NCI-H446 (cell line): ENCODE measurements at regions not wholly inside any gene's neighbourhood (a gene's known extent, or its start where the extent isn't known, plus 50 kb on each side); places are given as distances from the start of the nearest gene placed in this dataset.
"Not testable (repeated sequence)": the region's sequence is repeated elsewhere in the genome, so short reads cannot be mapped to it uniquely, and the experiment has no call there.

Experiments used
- DNase-seq, 2 experiments: peaks; one replicate each; lab custom pipeline; 2025; lab: John Stamatoyannopoulos, UW

DNA sequence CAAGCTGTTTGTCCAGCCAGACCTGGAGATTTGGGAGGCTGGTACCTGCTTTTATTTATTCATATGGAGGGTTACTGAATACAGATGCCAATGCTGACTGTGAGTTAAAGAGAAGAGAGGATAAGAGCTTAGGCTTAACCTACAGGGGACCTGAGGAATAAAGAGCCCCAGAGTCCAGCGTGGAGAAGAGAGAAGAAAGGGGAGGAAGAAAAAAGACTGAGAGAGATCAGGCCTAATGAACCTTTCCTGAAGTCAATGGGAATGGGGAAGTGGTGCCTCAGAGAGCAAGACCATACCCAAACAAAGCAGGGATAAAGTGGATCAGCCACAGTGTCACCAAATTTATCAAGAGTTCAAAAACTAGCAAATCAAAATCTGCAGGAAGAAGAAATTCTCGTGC lies 348.6 kb upstream of the KCNH7 start:
- DNase-seq: no peak

- no peak for DNase-seq
Measured at GRCh38 chr2:163185160-163185559, 346.6 kb upstream of the KCNH7 start.

GRCh38 chr2:163182764-163183354 lies 344.3 kb upstream of the KCNH7 start:
- DNase-seq: peak in 1 of 2 experiments; percentile 40

GRCh38 chr2:163177592-163177991 lies 339.0 kb upstream of the KCNH7 start:
- no peak for DNase-seq

GRCh38 chr2:163175294-163175693 lies 336.7 kb upstream of the KCNH7 start:
- no peak for DNase-seq

DNA sequence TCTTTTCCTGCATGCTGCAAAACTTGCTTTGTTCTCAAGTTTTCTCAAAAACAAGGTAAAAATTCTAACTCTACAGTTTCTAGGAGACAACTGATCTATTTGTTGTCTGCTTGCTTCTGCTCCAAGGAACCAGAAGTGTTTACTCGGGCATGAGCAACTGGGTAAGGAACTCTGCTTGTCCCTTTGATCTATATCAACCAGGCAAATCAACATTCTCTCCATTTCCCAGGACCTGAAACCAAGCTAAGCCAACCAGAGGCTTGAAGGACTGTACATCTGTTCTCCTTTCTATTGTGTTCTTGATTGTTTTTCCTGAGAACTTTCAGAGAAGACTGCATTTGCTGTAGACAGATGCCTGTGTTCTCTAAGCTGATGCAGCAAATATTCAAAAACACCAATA lies 335.0 kb upstream of the KCNH7 start:
- no peak for DNase-seq

DNA sequence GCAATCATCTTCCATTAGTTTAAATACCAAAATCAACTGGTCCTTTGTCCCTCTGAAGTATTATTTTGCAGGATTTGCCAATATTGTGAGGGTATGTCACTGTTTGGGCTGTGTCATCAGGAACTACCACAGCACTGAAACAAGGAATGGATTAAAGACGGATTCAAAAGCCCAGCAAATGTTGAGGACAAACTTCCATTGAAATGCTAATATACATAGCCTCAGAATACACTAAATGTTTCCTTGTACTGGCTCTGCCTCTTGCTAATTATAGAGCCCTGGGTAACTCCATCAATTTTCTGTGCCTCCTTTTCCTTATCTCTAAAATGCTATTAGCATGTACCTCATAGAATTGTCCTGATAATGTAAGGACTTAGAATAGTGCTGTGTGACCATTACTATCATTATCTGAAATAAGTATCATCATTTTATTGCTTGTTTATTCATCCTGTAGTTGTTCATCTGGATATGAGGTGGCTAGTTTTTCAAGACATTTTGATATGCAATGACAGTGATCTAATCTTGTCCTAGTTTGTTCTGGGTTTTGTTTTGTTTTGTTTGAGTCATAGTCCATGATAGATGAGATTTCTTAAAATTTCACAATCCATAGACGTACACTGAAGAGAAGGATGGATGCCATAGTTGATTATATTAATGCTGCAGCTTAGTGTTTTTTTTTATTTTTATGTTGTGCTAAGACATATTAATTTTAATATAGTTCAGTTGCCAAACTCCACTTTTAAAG lies 333.4 kb upstream of the KCNH7 start:
- DNase-seq: no peak

GRCh38 chr2:163157891-163158496 lies 319.4 kb upstream of the KCNH7 start:
- DNase-seq: no peak

DNA sequence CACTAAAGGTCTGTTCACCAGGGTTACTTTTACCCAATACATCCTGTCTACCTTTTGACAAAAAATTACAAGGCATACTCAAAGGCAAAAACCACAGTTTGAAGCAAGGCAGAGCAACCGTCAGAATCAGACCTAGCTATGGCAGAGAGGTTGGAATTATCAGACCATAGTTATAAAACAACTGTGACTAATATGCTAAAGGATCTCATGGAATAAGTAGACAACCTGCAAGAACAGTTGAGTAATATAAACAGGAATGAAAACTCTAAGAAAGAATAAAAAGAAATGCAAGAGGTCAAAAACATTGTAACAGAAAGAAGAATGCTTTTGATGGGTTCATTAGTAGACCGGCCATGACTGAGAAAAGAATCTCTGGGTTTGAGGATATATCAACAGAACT lies 318.8 kb upstream of the KCNH7 start:
- no peak for DNase-seq

- no peak for DNase-seq
Measured at GRCh38 chr2:163155925-163156324, 317.4 kb upstream of the KCNH7 start.

DNA sequence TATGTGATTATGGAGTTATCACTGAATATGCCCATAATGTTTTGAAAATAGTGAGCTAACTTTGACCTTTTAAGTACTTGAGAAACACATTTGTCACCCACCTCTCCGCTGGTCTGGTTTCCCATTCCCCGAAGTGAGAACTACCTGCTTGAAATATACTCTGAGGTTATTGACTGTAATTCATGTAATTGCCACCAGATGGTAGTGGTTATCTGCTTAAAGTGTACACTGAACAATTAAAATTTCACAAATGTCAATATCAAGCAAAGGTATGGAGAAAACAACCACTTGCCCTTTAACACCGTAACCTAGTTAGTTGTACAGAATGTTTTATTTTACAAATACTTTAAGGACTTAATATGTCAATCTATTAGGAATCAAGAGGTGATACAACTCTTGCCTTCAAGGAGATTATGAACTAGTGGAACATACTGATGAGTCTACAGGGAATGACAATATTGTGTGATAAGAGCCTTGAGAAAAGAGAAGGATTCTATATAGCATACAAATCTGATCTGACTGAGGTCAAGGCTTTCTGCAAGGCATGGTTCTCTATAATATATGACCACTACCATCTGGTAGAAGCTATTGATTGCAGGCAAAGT lies 316.8 kb upstream of the KCNH7 start:
- peak; percentile 43 to 66 for DNase-seq

- no peak for DNase-seq
Measured at GRCh38 chr2:163142618-163143017, 304.1 kb upstream of the KCNH7 start.

DNA sequence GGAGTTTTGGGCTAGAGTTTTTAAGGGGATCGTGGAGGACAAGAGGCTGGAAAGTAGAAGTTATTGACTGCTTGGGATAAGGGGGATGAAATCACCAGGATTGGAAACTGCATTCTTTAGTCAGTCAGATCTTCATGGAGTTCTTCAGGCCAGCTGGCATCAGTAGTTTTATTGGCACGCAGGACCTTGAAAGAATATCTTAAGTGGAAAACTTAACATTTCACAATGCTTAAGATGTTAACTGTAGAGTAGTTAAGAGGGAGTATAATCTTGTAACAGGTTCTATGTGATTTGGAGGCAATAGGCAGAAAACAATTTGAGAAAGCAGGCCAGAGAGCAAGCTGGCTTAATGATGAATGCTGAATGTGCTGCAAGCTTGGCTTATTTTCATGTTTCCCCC lies 300.4 kb upstream of the KCNH7 start:
- DNase-seq: no peak

GRCh38 chr2:163135256-163135655 lies 296.7 kb upstream of the KCNH7 start:
- DNase-seq: peak in 1 of 2 experiments; percentile 75

GRCh38 chr2:163133602-163134001 lies 295.0 kb upstream of the KCNH7 start:
- no peak for DNase-seq

GRCh38 chr2:163132850-163133249 lies 294.3 kb upstream of the KCNH7 start:
- DNase-seq: peak in 1 of 2 experiments; percentile 71

DNA sequence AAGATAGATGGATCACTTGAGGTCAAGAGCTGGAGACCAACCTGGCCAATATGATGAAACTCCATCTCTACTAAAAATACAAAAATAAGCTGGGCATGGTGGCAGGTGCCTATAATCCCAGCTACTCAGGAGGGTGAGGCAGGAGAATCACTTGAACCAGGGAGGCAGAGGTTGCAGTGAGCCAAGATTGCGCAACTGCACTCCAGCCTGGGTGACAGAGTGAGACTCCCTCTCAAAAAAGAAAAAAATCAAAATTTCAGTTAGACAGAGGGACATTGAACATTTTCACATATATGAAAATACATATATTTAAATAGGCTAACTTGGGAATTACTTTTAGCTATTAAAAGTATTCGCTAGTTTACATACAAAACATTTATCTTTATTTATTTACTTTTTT lies 293.6 kb upstream of the KCNH7 start:
- DNase-seq: not testable (repeated sequence)

DNA sequence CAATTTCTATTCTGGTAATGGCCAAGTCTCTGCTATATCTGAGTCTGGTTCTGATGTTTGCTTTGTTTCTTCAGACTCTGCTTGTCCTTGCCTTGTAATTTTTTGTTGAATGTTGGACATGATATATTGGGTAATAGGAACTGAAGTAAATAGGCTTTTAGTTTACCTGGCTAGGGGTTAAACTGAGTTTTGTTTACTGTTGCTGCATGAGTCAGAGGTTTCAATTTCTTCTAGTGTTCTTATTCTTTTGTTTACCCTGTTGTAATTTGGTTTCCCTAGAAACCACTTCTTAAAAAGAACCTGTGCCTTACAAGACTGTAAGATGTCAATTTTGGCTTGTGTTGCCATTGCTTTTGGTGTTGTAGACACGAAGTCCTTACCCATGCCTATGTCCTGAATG lies 285.0 kb upstream of the KCNH7 start:
- no peak for DNase-seq

DNA sequence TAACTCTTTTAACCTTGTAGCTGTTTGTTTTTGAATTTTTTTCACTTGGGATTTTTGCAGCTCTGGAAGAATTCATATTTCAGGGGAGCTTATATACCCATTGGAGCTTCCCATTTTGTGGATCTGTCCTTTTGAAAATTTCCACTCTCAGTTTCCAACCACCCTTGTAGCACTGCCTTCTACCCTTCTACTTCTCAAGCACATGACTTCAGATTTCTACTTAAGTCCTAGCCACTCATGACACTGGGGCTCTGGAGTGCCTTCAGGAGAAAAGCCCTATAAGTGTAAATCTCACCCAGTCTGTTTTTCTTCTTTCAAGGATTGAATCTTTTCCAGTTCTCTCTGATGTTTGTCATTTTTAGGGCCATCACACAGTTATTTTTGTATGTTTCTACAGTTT lies 283.7 kb upstream of the KCNH7 start:
- no peak for DNase-seq

DNA sequence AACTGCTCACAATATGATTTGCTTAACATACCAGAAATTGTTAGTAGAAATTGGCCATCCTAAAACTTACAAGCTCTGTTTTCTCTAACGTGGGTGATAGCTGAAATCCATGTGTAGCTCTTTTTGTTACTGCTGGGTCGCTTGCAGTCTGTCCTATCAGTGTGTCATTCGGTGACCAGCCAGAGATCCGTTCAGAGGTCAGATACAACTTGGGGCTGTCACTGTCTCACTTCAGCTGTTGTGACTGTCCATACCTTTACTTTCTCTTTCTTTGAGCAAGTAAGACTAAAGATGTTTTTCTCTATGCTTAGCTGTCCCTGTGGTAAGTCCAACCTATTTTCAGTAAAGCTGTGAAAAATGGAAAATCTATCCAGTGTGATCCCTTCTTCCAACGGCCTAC lies 282.9 kb upstream of the KCNH7 start:
- DNase-seq: no peak

DNA sequence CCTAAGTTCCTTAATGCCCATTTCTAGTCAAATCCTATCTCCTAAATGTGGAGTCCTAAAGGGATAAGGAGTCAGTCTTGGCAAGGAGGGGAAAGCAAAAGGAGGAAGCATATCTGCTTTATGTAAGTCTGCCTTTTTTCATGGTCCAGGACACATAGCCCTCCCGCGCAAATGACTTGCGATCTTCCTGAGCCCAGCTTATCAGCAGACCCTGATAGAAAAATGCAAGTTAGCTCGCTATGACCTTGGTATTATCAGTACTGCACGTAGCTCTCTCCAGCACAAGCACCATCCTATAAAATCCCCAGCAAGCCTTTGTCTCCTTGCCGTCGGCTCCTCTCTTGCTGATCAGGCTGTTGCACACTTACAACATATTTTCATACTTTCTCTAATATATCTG lies 281.4 kb upstream of the KCNH7 start:
- DNase-seq: no peak

DNA sequence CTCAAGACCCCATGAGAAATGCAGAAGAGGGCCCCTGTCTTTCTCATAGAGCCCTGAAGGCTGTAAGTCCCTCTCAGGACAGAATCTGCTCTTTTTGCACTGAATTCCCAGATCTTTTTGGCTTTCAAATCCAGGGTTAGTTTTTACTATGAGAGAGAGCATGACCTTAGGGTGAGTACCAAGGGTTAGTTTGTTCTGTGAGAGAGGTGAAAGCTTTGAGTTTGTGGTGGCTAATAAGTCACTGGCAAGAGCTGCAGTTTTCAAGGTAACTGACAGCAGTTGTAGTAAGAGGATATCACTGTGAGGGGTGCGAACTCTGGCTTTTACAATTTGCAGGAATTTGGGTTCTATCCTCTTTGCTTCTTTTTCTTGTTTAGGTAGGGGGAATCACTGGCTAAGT lies 248.4 kb upstream of the KCNH7 start:
- no peak for DNase-seq
